ENCODE measurements at regions not wholly inside any gene's neighbourhood (a gene's known extent, or its start where the extent isn't known, plus 50 kb on each side); places are given as distances from the start of the nearest gene placed in this dataset.

DNA sequence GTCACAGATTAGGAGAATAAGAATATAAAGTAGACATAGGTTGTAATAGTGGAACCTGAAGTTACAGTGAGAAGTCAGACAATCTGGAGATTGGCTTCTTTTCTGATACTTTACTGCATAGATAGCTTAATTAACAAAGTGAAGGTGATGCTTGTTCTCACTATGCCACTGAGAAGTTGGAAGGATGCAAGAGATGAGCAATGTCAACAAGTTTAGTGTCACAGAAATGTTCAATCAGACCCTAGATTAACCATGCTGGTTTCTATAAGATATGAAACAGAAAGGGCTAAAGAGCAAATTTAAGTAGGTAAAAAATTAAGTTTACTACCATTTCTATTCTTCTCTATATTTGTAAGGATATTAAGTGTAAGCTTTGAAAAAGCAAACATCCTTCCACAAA is 838.6 kb upstream of the SORCS1 start:
- TF ChIP-seq, protein P1, sequence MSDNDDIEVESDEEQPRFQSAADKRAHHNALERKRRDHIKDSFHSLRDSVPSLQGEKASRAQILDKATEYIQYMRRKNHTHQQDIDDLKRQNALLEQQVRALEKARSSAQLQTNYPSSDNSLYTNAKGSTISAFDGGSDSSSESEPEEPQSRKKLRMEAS (IDR thresholded peaks at IDR 0.05) = no peak
- no peak for TF ChIP-seq NANOG (IDR thresholded peaks at IDR 0.05; ENCODE audit: insufficient read depth, low read depth, low read length, poor library complexity, severe bottlenecking)
